CD14-positive monocyte (primary cell): ENCODE measurements at regions not wholly inside any gene's neighbourhood (a gene's known extent, or its start where the extent isn't known, plus 50 kb on each side); places are given as distances from the start of the nearest gene placed in this dataset.

ENCODE experiments used
- DNase-seq, 3 donors: peaks; one replicate each; pipeline ENCODE4 v3.0.0-alpha.2; 2011 to 2022
- H2AFZ ChIP-seq: 2 replicates; pipeline ENCODE4 v1.6.0; 2012; ENCODE audit warnings: mild to moderate bottlenecking, low read depth, low read length, inconsistent platforms; ENCODE audit not compliant: insufficient read depth, poor library complexity, severe bottlenecking
- H3K27ac ChIP-seq, 2 donors: 1 replicate in 1 of 2; 2 replicates in 1 of 2; pipeline ENCODE4 v1.5.1; 2012 to 2013; ENCODE audit warnings: low read length in 2 of 2, control low read depth in 1 of 2, inconsistent platforms in 1 of 2, low read depth in 1 of 2, mild to moderate bottlenecking in 1 of 2
- H3K27me3 ChIP-seq, 2 donors: one replicate each; pipeline versions ENCODE4 v1.6.0 to v1.6.1; 2011 to 2013; ENCODE audit warnings: low read length in 2 of 2; ENCODE audit not compliant: control insufficient read depth in 2 of 2, insufficient read depth in 2 of 2
- H3K36me3 ChIP-seq, 2 donors: replicated peaks in 1 of 2; 1 replicate in 1 of 2; 2 replicates in 1 of 2; pipeline versions ENCODE4 v1.5.1 to v1.6.1; 2012 to 2013; ENCODE audit warnings: low read length in 2 of 2, control low read depth in 1 of 2, inconsistent platforms in 1 of 2, mild to moderate bottlenecking in 1 of 2; ENCODE audit not compliant: insufficient read depth in 2 of 2, control insufficient read depth in 1 of 2
- H3K4me1 ChIP-seq, 2 donors: 1 replicate in 1 of 2; 2 replicates in 1 of 2; pipeline versions ENCODE4 v1.5.1 to v1.6.1; 2012 to 2013; ENCODE audit warnings: low read length in 2 of 2, control low read depth in 1 of 2, inconsistent platforms in 1 of 2, mild to moderate bottlenecking in 1 of 2, moderate library complexity in 1 of 2; ENCODE audit not compliant: insufficient read depth in 2 of 2, control insufficient read depth in 1 of 2
- H3K4me2 ChIP-seq: replicated peaks from 2 replicates; pipeline ENCODE3; 2012; ENCODE audit warnings: low read length, moderate library complexity, mild to moderate bottlenecking; ENCODE audit not compliant: poor library complexity, severe bottlenecking; ENCODE audit errors: extremely low read depth
- H3K4me3 ChIP-seq, 3 experiments: fragments of 200-600 bp in 1 of 3; sonication (generic) in 1 of 3; replicated peaks in 1 of 3; 1 replicate in 2 of 3; 2 replicates in 1 of 3; pipeline ENCODE4 v1.5.1; 2011 to 2013; ENCODE audit warnings: low read length in 3 of 3, mild to moderate bottlenecking in 3 of 3, control low read depth in 2 of 3, low read depth in 2 of 3, inconsistent platforms in 1 of 3, moderate library complexity in 1 of 3
- H3K79me2 ChIP-seq: 2 replicates; pipeline ENCODE4 v1.6.0; 2012; ENCODE audit warnings: mild to moderate bottlenecking, control low read depth, inconsistent platforms, low read length, moderate library complexity; ENCODE audit not compliant: insufficient read depth
- H3K9ac ChIP-seq: 2 replicates; pipeline ENCODE4 v1.6.0; 2017; ENCODE audit warnings: low read length, mild to moderate bottlenecking; ENCODE audit not compliant: insufficient read depth, poor library complexity, severe bottlenecking
- H3K9me3 ChIP-seq, 2 donors: replicated peaks in 1 of 2; 1 replicate in 1 of 2; 2 replicates in 1 of 2; pipeline versions ENCODE4 v1.5.1 to v1.6.1; 2012 to 2013; ENCODE audit warnings: low read length in 2 of 2, control low read depth in 1 of 2; ENCODE audit not compliant: control insufficient read depth in 1 of 2, insufficient read depth in 1 of 2
- H4K20me1 ChIP-seq: 2 replicates; pipeline ENCODE4 v1.6.0; 2012; ENCODE audit warnings: mild to moderate bottlenecking, low read length, control low read depth, moderate library complexity; ENCODE audit not compliant: insufficient read depth
- H3K27ac Mint-ChIP-seq, 7 donors: one replicate each; pipeline ENCODE4 v1.8.0; 2020; ENCODE audit warnings: mild to moderate bottlenecking in 7 of 7, mixed read lengths in 7 of 7, moderate library complexity in 6 of 7, inconsistent platforms in 2 of 7
- H3K27me3 Mint-ChIP-seq, 3 donors: one replicate each; pipeline ENCODE4 v1.8.0; 2021 to 2022; ENCODE audit warnings: low read depth in 3 of 3, mild to moderate bottlenecking in 3 of 3, mixed read lengths in 3 of 3, moderate library complexity in 3 of 3, inconsistent platforms in 1 of 3
- H3K36me3 Mint-ChIP-seq, 2 donors: one replicate each; pipeline ENCODE4 v1.8.0; 2020; ENCODE audit warnings: mixed read lengths in 2 of 2, inconsistent platforms in 1 of 2, mild to moderate bottlenecking in 1 of 2
- H3K4me1 Mint-ChIP-seq: one replicate; pipeline ENCODE4 v1.8.0; 2020; ENCODE audit warnings: mild to moderate bottlenecking, mixed read lengths
- H3K4me3 Mint-ChIP-seq, 2 donors: one replicate each; pipeline ENCODE4 v1.8.0; 2020; ENCODE audit warnings: mild to moderate bottlenecking in 2 of 2, mixed read lengths in 2 of 2, moderate library complexity in 1 of 2
- H3K9me3 Mint-ChIP-seq, 7 donors: one replicate each; pipeline ENCODE4 v1.8.0; 2020 to 2022; ENCODE audit warnings: mixed read lengths in 7 of 7, mild to moderate bottlenecking in 6 of 7, moderate library complexity in 6 of 7, inconsistent platforms in 2 of 7
- CTCF ChIP-seq: fragments of 200-600 bp; IDR thresholded peaks from one replicate; pipeline ENCODE4 v1.8.0; 2022; ENCODE audit warnings: antibody characterized with exemption, mild to moderate bottlenecking
- WGBS: methylation state at CpG from one replicate; pipeline ENCODE4 v1.1.5; 2013; ENCODE audit warnings: missing lambda C conversion rate; ENCODE audit not compliant: insufficient coverage; 5-methylcytosine and 5-hydroxymethylcytosine counted together
- intact Hi-C, 2 donors: fragments of 100-400 bp; cut with micrococcal nuclease; formaldehyde crosslinking; loops; one replicate each; pipeline versions ENCODE4 v1.15.0 to v1.15.1; 2023

GRCh38 chr2:145399131-145399530, 879.2 kb upstream of the ZEB2 start:
- no CpG with 5 or more reads among the region's 1 CpG for WGBS
- no peak for TF ChIP-seq CTCF
- Histone ChIP-seq H2AFZ (no peak overlapping the region), H3K36me3 (no peaks in the 10 kb centered on the region), H3K4me3 (no peak overlapping the region), H3K4me1 (no peaks in the 10 kb centered on the region), H3K27me3 (no peaks in the 10 kb centered on the region), H3K9ac (no peak overlapping the region), H3K27ac (no peak overlapping the region), H3K79me2 (no peaks in the 10 kb centered on the region), H3K9me3 (no peaks in the 10 kb centered on the region), H3K4me2 (no peak overlapping the region), H4K20me1 (no peaks in the 10 kb centered on the region)
- Mint-ChIP-seq H3K4me3 (no peak overlapping the region), H3K27ac (no peak overlapping the region), H3K27me3 (no peaks in the 10 kb centered on the region), H3K9me3 (peaks cover 0 to 3% (median 2%) of the 10 kb centered on the region in 7 donors), H3K36me3 (no peaks in the 10 kb centered on the region), H3K4me1 (no peaks in the 10 kb centered on the region)
- intact Hi-C loops: no loop called here
- no peak for DNase-seq

DNA sequence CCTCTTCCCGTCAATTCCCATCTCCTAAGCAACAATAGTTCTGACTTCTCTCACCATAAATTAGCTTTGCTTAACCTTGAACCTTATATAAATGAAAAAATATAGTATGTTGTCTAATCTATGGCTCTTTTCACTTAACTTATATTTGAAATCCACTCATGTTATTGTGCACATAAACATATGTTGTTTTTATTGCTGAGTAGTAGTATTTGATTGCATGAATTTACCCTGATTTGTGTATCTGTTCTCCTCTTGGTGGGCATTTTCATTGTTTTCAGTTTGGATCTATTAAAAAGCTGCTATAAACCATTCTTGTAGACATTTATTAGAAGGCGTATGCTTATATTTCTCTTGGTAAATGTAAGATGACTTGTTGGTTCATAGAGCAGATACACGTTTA, 874.3 kb upstream of the ZEB2 start:
- no peak for DNase-seq
- Histone ChIP-seq H3K36me3 (no peaks in the 10 kb centered on the region), H3K9ac (no peak overlapping the region), H3K27me3 (no peaks in the 10 kb centered on the region), H3K4me1 (no peaks in the 10 kb centered on the region), H2AFZ (no peak overlapping the region), H4K20me1 (no peaks in the 10 kb centered on the region), H3K4me3 (no peak overlapping the region), H3K4me2 (no peak overlapping the region), H3K27ac (no peak overlapping the region), H3K79me2 (no peaks in the 10 kb centered on the region), H3K9me3 (no peaks in the 10 kb centered on the region)
- peaks cover 0 to 6% (median 4%) of the 10 kb centered on the region in 7 donors for H3K9me3 Mint-ChIP-seq
- TF ChIP-seq CTCF: no peak
- no peaks in the 10 kb centered on the region for H3K27me3 Mint-ChIP-seq
- WGBS: no CpG with 5 or more reads among the region's 3 CpGs
- no peak overlapping the region for H3K27ac Mint-ChIP-seq
- intact Hi-C loops: no loop called here
- H3K4me3 Mint-ChIP-seq: no peak overlapping the region
- no peaks in the 10 kb centered on the region for H3K36me3 Mint-ChIP-seq
- no peaks in the 10 kb centered on the region for H3K4me1 Mint-ChIP-seq
